22Rv1 (cell line): ENCODE measurements at regions not wholly inside any gene's neighbourhood (a gene's known extent, or its start where the extent isn't known, plus 50 kb on each side); places are given as distances from the start of the nearest gene placed in this dataset.

Experiments
- CTCF ChIP-seq: fragments of 450-650 bp; IDR thresholded peaks from 2 replicates; pipeline ENCODE4 v1.5.1; 2017; ENCODE audit warnings: mild to moderate bottlenecking
- ZFX ChIP-seq: fragments of 450-650 bp; IDR thresholded peaks from 2 replicates; pipeline ENCODE4 v1.6.1; 2017; ENCODE audit warnings: antibody characterized with exemption, borderline replicate concordance

GRCh38 chr12:87428701-87429277 is 600.4 kb downstream of the C12orf50 start:
- TF ChIP-seq CTCF (no peak), ZFX (no peak)
